ENCODE measurements at regions not wholly inside any gene's neighbourhood (a gene's known extent, or its start where the extent isn't known, plus 50 kb on each side); places are given as distances from the start of the nearest gene placed in this dataset.

DNA sequence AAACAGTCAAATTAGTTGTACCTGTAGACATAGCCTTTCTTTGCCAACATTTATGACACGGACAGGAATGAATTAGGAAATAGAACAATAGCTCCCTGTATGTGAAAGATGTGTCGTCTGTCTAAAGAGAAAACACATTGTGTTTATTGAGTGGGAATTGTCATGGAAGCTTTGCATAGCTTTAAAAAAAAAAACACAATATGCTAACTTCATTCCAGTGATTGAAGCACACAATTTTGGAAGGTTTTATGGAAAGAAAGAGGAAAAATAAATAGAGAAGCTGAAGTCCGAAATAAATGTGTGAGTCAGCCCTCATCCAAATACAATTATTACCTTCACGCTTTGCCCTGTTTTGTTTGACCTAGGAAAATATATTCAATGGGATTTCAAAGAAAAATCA lies 1095.7 kb downstream of the TSN start:
- H3K27ac ChIP-seq, result no peak overlapping the region
- no peak for TF ChIP-seq CTCF (conservative IDR thresholded peaks at IDR 0.05)

DNA sequence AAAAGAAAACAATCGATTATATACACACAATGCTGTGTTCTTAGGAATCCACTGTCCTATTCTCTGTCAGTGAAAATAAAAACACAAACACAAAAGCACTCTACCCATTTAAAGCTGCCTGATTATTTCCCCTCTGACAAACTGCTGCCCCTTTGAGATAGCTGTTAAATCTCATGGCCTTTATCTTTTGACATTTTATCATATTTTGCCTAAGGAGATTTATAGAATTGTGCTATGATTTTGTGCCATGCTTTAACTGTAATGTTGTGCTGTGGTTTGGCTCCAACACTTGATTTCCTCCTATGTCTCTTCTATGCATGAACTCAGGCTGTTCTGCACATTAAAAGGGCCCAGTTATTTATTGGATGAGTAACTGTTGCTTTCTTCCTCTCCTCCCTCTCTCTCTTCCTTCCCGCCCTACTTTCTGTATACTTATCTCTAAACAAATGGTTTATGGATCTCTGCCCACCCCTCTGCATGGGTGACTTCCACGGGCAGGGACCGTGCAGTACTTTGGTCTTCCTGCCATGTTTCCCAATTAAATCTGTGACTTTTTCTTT lies 1096.6 kb downstream of the TSN start:
- no peak overlapping the region for H3K27ac ChIP-seq
- no peak for TF ChIP-seq CTCF (conservative IDR thresholded peaks at IDR 0.05)

GRCh38 chr2:122856696-122857095 lies 1101.2 kb downstream of the TSN start:
- TF ChIP-seq CTCF (conservative IDR thresholded peaks at IDR 0.05), result no peak
- no peak overlapping the region for H3K27ac ChIP-seq

DNA sequence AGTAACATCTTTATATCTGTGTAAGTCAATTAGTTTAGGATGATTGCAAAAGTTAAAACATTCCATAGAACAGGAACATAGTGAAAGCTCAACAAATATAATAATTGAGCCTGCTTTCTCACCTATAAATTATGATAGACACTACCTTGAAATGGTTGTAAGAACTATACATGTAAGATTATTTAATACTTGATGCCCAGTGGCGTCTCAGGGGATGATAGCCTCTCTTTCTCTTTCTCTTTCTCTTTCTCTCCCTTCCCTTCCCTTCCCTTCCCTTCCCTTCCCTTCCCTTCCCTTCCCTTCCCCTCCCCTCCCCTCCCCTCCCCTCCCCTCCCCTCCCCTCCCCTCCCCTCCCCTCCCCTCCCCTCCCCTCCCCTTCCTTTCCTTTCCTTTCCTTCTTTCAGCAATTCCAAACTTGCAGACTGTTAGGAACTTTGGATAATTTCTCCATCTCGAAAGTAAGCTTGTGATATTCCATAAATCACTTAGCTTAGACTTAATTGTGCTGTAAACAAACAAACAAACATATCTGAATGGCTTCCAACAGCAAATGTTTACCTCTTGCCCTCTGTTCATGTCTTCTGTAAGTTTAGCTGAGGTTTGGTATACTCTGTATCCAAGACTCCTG lies 1102.7 kb downstream of the TSN start:
- no peak for TF ChIP-seq CTCF (conservative IDR thresholded peaks at IDR 0.05)
- no peak overlapping the region for H3K27ac ChIP-seq

- no peak for TF ChIP-seq CTCF (conservative IDR thresholded peaks at IDR 0.05)
- H3K27ac ChIP-seq, result no peak overlapping the region
These were observed 1103.4 kb downstream of the TSN start for GRCh38 chr2:122858813-122859212.

GRCh38 chr2:122859260-122859659 lies 1103.8 kb downstream of the TSN start:
- TF ChIP-seq CTCF (conservative IDR thresholded peaks at IDR 0.05), result no peak

GRCh38 chr2:122863532-122863931 lies 1108.1 kb downstream of the TSN start:
- no peak overlapping the region for H3K27ac ChIP-seq
- no peak for TF ChIP-seq CTCF (conservative IDR thresholded peaks at IDR 0.05)

More at GRCh38 chr2:122859260-122859659, 1103.8 kb downstream of the TSN start:
- H3K27ac ChIP-seq, result no peak overlapping the region

Measured in VCaP (cell line).